Trophoblast cell (in vitro differentiated cells and primary cell): ENCODE measurements at regions not wholly inside any gene's neighbourhood (a gene's known extent, or its start where the extent isn't known, plus 50 kb on each side); places are given as distances from the start of the nearest gene placed in this dataset.

ENCODE experiments used
- DNase-seq, 2 donors: peaks; one replicate each; pipeline ENCODE4 v3.0.0-alpha.2; 2016
- H2AFZ ChIP-seq: 2 replicates; pipeline ENCODE4 v1.6.1; 2013; ENCODE audit warnings: low read length, moderate library complexity, mild to moderate bottlenecking; ENCODE audit not compliant: insufficient read depth, poor library complexity
- H2AK5ac ChIP-seq: 2 replicates; pipeline ENCODE4 v1.6.1; 2013; ENCODE audit warnings: mild to moderate bottlenecking, low read length
- H2BK120ac ChIP-seq: 2 replicates; pipeline ENCODE4 v1.6.1; 2013; ENCODE audit warnings: low read length, mild to moderate bottlenecking, moderate library complexity; ENCODE audit not compliant: insufficient read depth, poor library complexity
- H2BK12ac ChIP-seq: 2 replicates; pipeline ENCODE4 v1.6.1; 2013; ENCODE audit warnings: mild to moderate bottlenecking, low read length, moderate library complexity
- H2BK5ac ChIP-seq: 2 replicates; pipeline ENCODE4 v1.6.1; 2013; ENCODE audit warnings: low read length, low read depth, moderate library complexity, mild to moderate bottlenecking; ENCODE audit not compliant: poor library complexity
- H3K14ac ChIP-seq: 2 replicates; pipeline ENCODE4 v1.6.1; 2013; ENCODE audit warnings: mild to moderate bottlenecking, low read length
- H3K18ac ChIP-seq: 2 replicates; pipeline ENCODE4 v1.6.1; 2013; ENCODE audit warnings: mild to moderate bottlenecking, low read length
- H3K23ac ChIP-seq: 2 replicates; pipeline ENCODE4 v1.6.1; 2013; ENCODE audit warnings: low read length
- H3K27ac ChIP-seq: 2 replicates; pipeline ENCODE4 v1.5.1; 2013; ENCODE audit warnings: low read depth, mild to moderate bottlenecking, inconsistent platforms, low read length, moderate library complexity
- H3K27me3 ChIP-seq: 2 replicates; pipeline ENCODE4 v1.6.1; 2013; ENCODE audit warnings: inconsistent platforms, mild to moderate bottlenecking, low read length, moderate library complexity; ENCODE audit not compliant: insufficient read depth
- H3K36me3 ChIP-seq, 2 experiments: 1 replicate in 1 of 2; 2 replicates in 1 of 2; pipeline ENCODE4 v1.6.1; 2013; ENCODE audit warnings: low read length in 2 of 2, mild to moderate bottlenecking in 2 of 2, moderate library complexity in 1 of 2; ENCODE audit not compliant: insufficient read depth in 2 of 2, control insufficient read depth in 1 of 2
- H3K4ac ChIP-seq: 2 replicates; pipeline ENCODE4 v1.6.1; 2013; ENCODE audit warnings: low read depth, mild to moderate bottlenecking, low read length, moderate library complexity
- H3K4me1 ChIP-seq, 2 experiments: 1 replicate in 1 of 2; 2 replicates in 1 of 2; pipeline ENCODE4 v1.6.1; 2013; ENCODE audit warnings: low read length in 2 of 2, mild to moderate bottlenecking in 2 of 2, moderate library complexity in 1 of 2; ENCODE audit not compliant: insufficient read depth in 2 of 2, control insufficient read depth in 1 of 2
- H3K4me2 ChIP-seq: 2 replicates; pipeline ENCODE4 v1.6.1; 2013; ENCODE audit warnings: inconsistent platforms, mild to moderate bottlenecking, low read length, moderate library complexity
- H3K4me3 ChIP-seq: 2 replicates; pipeline ENCODE4 v1.5.1; 2013; ENCODE audit warnings: mild to moderate bottlenecking, low read depth, low read length, inconsistent platforms
- H3K79me1 ChIP-seq: one replicate; pipeline ENCODE4 v1.6.1; 2013; ENCODE audit warnings: low read length
- H3K79me2 ChIP-seq: 2 replicates; pipeline ENCODE4 v1.6.1; 2013; ENCODE audit warnings: low read length, mild to moderate bottlenecking; ENCODE audit not compliant: control insufficient read depth, insufficient read depth, poor library complexity
- H3K9ac ChIP-seq: 2 replicates; pipeline ENCODE4 v1.6.1; 2013; ENCODE audit warnings: mild to moderate bottlenecking, low read length
- H3K9me3 ChIP-seq: 2 replicates; pipeline ENCODE4 v1.6.1; 2013; ENCODE audit warnings: low read depth, mild to moderate bottlenecking, control low read depth, inconsistent platforms, low read length; ENCODE audit not compliant: insufficient read depth
- H4K12ac ChIP-seq: 2 replicates; pipeline ENCODE4 v1.6.1; 2013; ENCODE audit warnings: low read depth, mild to moderate bottlenecking, low read length, moderate library complexity
- H4K8ac ChIP-seq: 2 replicates; pipeline ENCODE4 v1.6.1; 2013; ENCODE audit warnings: low read depth, mild to moderate bottlenecking, low read length, moderate library complexity
- H4K91ac ChIP-seq: one replicate; pipeline ENCODE4 v1.6.1; 2013; ENCODE audit warnings: low read depth, mild to moderate bottlenecking, low read length, moderate library complexity
- WGBS: extraction: QIAGEN DNeasy Blood & Tissue Kit; methylation state at CpG from one replicate; pipeline ENCODE4 v1.1.7; 2013; ENCODE audit warnings: missing lambda C conversion rate; ENCODE audit not compliant: insufficient read length, insufficient coverage; ENCODE audit errors: extremely low coverage; 5-methylcytosine and 5-hydroxymethylcytosine counted together

- Histone ChIP-seq H3K27ac (no peak overlapping the region), H3K14ac (no peak overlapping the region), H3K18ac (no peak overlapping the region), H3K4me1 (no peaks in the 10 kb centered on the region), H3K4ac (no peak overlapping the region), H2BK5ac (no peak overlapping the region), H2BK120ac (no peak overlapping the region), H2AFZ (no peak overlapping the region), H4K91ac (no peak overlapping the region), H3K23ac (no peak overlapping the region), H3K4me2 (no peak overlapping the region), H3K4me3 (peak overlapping the region; percentile 29), H3K79me1 (no peaks in the 10 kb centered on the region), H3K9me3 (no peaks in the 10 kb centered on the region), H4K8ac (no peak overlapping the region), H3K36me3 (no peaks in the 10 kb centered on the region), H3K79me2 (no peaks in the 10 kb centered on the region), H3K9ac (no peak overlapping the region), H2BK12ac (no peak overlapping the region), H2AK5ac (no peak overlapping the region), H3K27me3 (no peaks in the 10 kb centered on the region), H4K12ac (no peak overlapping the region)
- DNase-seq = no peak
- WGBS = no CpG with 5 or more reads among the region's 18 CpGs
These were observed 141.1 kb downstream of the MRM1 start for GRCh38 chr17:36742267-36743000.

GRCh38 chr17:36743130-36743529 is 141.7 kb downstream of the MRM1 start:
- no peak overlapping the region for H3K4ac ChIP-seq
- H3K27me3 ChIP-seq = no peaks in the 10 kb centered on the region
- H4K8ac ChIP-seq = no peak overlapping the region
- H2BK12ac ChIP-seq = no peak overlapping the region
- no peak overlapping the region for H3K4me3 ChIP-seq
- H4K91ac ChIP-seq = no peak overlapping the region
- H3K9ac ChIP-seq = no peak overlapping the region
- H3K79me1 ChIP-seq = no peaks in the 10 kb centered on the region
- H2AFZ ChIP-seq = no peak overlapping the region
- H3K23ac ChIP-seq = no peak overlapping the region
- no peaks in the 10 kb centered on the region for H3K79me2 ChIP-seq
- H3K4me2 ChIP-seq = no peak overlapping the region
- no CpG with 5 or more reads among the region's 7 CpGs for WGBS
- no peaks in the 10 kb centered on the region for H3K4me1 ChIP-seq
- H2BK5ac ChIP-seq = no peak overlapping the region
- no peak for DNase-seq
- no peak overlapping the region for H4K12ac ChIP-seq
- H3K9me3 ChIP-seq = no peaks in the 10 kb centered on the region
- H3K36me3 ChIP-seq = no peaks in the 10 kb centered on the region
- no peak overlapping the region for H3K27ac ChIP-seq
- H3K14ac ChIP-seq = no peak overlapping the region
- no peak overlapping the region for H2AK5ac ChIP-seq
- no peak overlapping the region for H3K18ac ChIP-seq
- no peak overlapping the region for H2BK120ac ChIP-seq

- no CpG with 5 or more reads among the region's 18 CpGs for WGBS
- H2BK12ac ChIP-seq = no peak overlapping the region
- H3K23ac ChIP-seq = no peak overlapping the region
- no peak overlapping the region for H3K27ac ChIP-seq
- H2BK120ac ChIP-seq = no peak overlapping the region
- H3K4me2 ChIP-seq = no peak overlapping the region
- H3K14ac ChIP-seq = no peak overlapping the region
- no peaks in the 10 kb centered on the region for H3K79me1 ChIP-seq
- H3K9me3 ChIP-seq = no peaks in the 10 kb centered on the region
- no peak overlapping the region for H4K8ac ChIP-seq
- H3K36me3 ChIP-seq = no peaks in the 10 kb centered on the region
- H3K4me3 ChIP-seq = no peak overlapping the region
- H4K91ac ChIP-seq = no peak overlapping the region
- no peak overlapping the region for H2AFZ ChIP-seq
- no peak overlapping the region for H2BK5ac ChIP-seq
- no peaks in the 10 kb centered on the region for H3K27me3 ChIP-seq
- H3K4ac ChIP-seq = no peak overlapping the region
- no peak overlapping the region for H2AK5ac ChIP-seq
- no peak overlapping the region for H4K12ac ChIP-seq
- no peak overlapping the region for H3K18ac ChIP-seq
- H3K4me1 ChIP-seq = no peaks in the 10 kb centered on the region
- no peak for DNase-seq
- no peaks in the 10 kb centered on the region for H3K79me2 ChIP-seq
- H3K9ac ChIP-seq = no peak overlapping the region
These were observed 145.1 kb downstream of the MRM1 start for GRCh38 chr17:36746381-36747053.

GRCh38 chr17:36747861-36748260 is 146.5 kb downstream of the MRM1 start:
- H3K23ac ChIP-seq = no peak overlapping the region
- WGBS = no CpG with 5 or more reads among the region's 12 CpGs
- no peak overlapping the region for H3K4me2 ChIP-seq
- H3K4me1 ChIP-seq = no peaks in the 10 kb centered on the region
- H3K9ac ChIP-seq = no peak overlapping the region
- no peaks in the 10 kb centered on the region for H3K79me2 ChIP-seq
- no peak overlapping the region for H3K14ac ChIP-seq
- H2BK120ac ChIP-seq = no peak overlapping the region
- H2BK12ac ChIP-seq = no peak overlapping the region
- no peaks in the 10 kb centered on the region for H3K27me3 ChIP-seq
- no peak overlapping the region for H3K4me3 ChIP-seq
- no peak overlapping the region for H3K4ac ChIP-seq
- H3K27ac ChIP-seq = no peak overlapping the region
- no peak overlapping the region for H4K91ac ChIP-seq
- no peak overlapping the region for H4K8ac ChIP-seq
- no peak overlapping the region for H4K12ac ChIP-seq
- H3K9me3 ChIP-seq = no peaks in the 10 kb centered on the region
- H2AFZ ChIP-seq = no peak overlapping the region
- H3K79me1 ChIP-seq = no peaks in the 10 kb centered on the region
- DNase-seq = no peak
- H2AK5ac ChIP-seq = no peak overlapping the region
- H3K18ac ChIP-seq = no peak overlapping the region
- H3K36me3 ChIP-seq = no peaks in the 10 kb centered on the region
- H2BK5ac ChIP-seq = no peak overlapping the region
